A549 (cell line): ENCODE measurements at regions not wholly inside any gene's neighbourhood (a gene's known extent, or its start where the extent isn't known, plus 50 kb on each side); places are given as distances from the start of the nearest gene placed in this dataset.

Experiments used
- ATAC-seq, 2 experiments: fragments of 200-7000 bp in 1 of 2; fragments of >200 bp in 1 of 2; cut with Nextera tagmentation in 1 of 2; cut with Tn5 transposase in 1 of 2; 3 replicates each; pipeline versions ENCODE4 v1.8.0 to v1.9.1; 2018 to 2020; ENCODE audit warnings: mild to moderate bottlenecking in 1 of 2, moderate library complexity in 1 of 2
- CTCF ChIA-PET: fragments of 300-600 bp; sonication (Branson Sonifier 250); formaldehyde crosslinking; extraction: SDS; loops from one replicate; lab custom pipeline; 2021; ENCODE audit warnings: antibody characterized with exemption, inconsistent platforms; lab: Yijun Ruan, JAX
- POLR2A ChIA-PET: fragments of 350-600 bp; formaldehyde crosslinking; extraction: SDS; loops from one replicate; lab custom pipeline; 2021; ENCODE audit warnings: antibody characterized with exemption, inconsistent platforms; lab: Yijun Ruan, JAX
- DNase-seq, 2 experiments: peaks; one replicate each; pipeline versions ENCODE4 v3.0.0 to v3.0.0-alpha.2; 2011 to 2016; ENCODE audit warnings: low read depth in 1 of 2, low spot score in 1 of 2
- FAIRE-seq: peaks from 2 replicates; lab custom pipeline; 2011; peaks lifted over from hg19 to GRCh38; lab: Jason Lieb, UNC
- H3K27ac ChIP-seq, 2 experiments: fragments of >200 bp; sonication (Bioruptor Twin); formaldehyde crosslinking; 3 replicates each; pipeline ENCODE4 v1.5.1; 2016 to 2017
- H3K4me1 ChIP-seq: fragments of >200 bp; sonication (Bioruptor Twin); formaldehyde crosslinking; 3 replicates; pipeline ENCODE4 v1.6.1; 2016
- H3K4me2 ChIP-seq: fragments of >200 bp; sonication (Bioruptor Twin); formaldehyde crosslinking; 3 replicates; pipeline ENCODE4 v1.6.1; 2016
- H3K4me3 ChIP-seq: fragments of >200 bp; sonication (Bioruptor Twin); formaldehyde crosslinking; 3 replicates; pipeline ENCODE4 v1.5.1; 2016
- H3K9me3 ChIP-seq: fragments of >200 bp; sonication (Bioruptor Twin); formaldehyde crosslinking; 3 replicates; pipeline ENCODE4 v1.6.1; 2016
- CEBPB ChIP-seq, 2 experiments: fragments of >200 bp in 1 of 2; sonication (Bioruptor Twin) in 1 of 2; formaldehyde crosslinking in 1 of 2; IDR thresholded peaks; 2 replicates each; pipeline ENCODE4 v1.6.1; 2012 to 2016
- EHF ChIP-seq: fragments of 250-450 bp; sonication (Bioruptor Pico); IDR thresholded peaks from 2 replicates; pipeline ENCODE4 v1.5.0; 2020; ENCODE audit warnings: mild to moderate bottlenecking
- EP300 ChIP-seq, 2 experiments: fragments of >200 bp; sonication (Bioruptor Twin); formaldehyde crosslinking; IDR thresholded peaks; 2 replicates in 1 of 2; 3 replicates in 1 of 2; pipeline ENCODE4 v1.6.1; 2016 to 2017
- ESRRA ChIP-seq: fragments of 150-350 bp; IDR thresholded peaks from 2 replicates; pipeline ENCODE4 v1.6.1; 2014; ENCODE audit warnings: mild to moderate bottlenecking, low read length, borderline replicate concordance
- FOSL2 ChIP-seq, 2 experiments: fragments of 450-650 bp in 1 of 2; fragments of >200 bp in 1 of 2; sonication (Bioruptor Twin) in 1 of 2; formaldehyde crosslinking; IDR thresholded peaks; 2 replicates each; pipeline versions ENCODE4 v1.5.0 to v1.6.1; 2016 to 2020; ENCODE audit warnings: mild to moderate bottlenecking in 1 of 2, moderate library complexity in 1 of 2
- GATA3 ChIP-seq: IDR thresholded peaks from 2 replicates; pipeline ENCODE4 v1.6.1; 2012; ENCODE audit warnings: borderline replicate concordance
- HDAC2 ChIP-seq: fragments of 200-600 bp; sonication (generic); IDR thresholded peaks from 2 replicates; pipeline ENCODE4 v1.6.1; 2016
- HOXB13 ChIP-seq: fragments of 250-450 bp; sonication (Bioruptor Pico); IDR thresholded peaks from 2 replicates; pipeline ENCODE4 v1.5.0; 2020; ENCODE audit warnings: low read depth, mild to moderate bottlenecking, moderate library complexity
- HOXB5 ChIP-seq: fragments of 250-450 bp; sonication (Bioruptor Pico); IDR thresholded peaks from 2 replicates; pipeline ENCODE4 v1.5.0; 2020; ENCODE audit warnings: mild to moderate bottlenecking, moderate library complexity
- MAZ ChIP-seq: fragments of 150-350 bp; IDR thresholded peaks from 2 replicates; pipeline ENCODE4 v1.6.1; 2014; ENCODE audit warnings: antibody characterized with exemption, low read depth, low read length, borderline replicate concordance
- NFE2L2 ChIP-seq: fragments of 150-350 bp; conservative IDR thresholded peaks from 2 replicates; pipeline ENCODE4 v1.6.1; 2014; ENCODE audit warnings: low read length
- NPAS2 ChIP-seq: fragments of 250-450 bp; sonication (Bioruptor Pico); IDR thresholded peaks from 2 replicates; pipeline ENCODE4 v1.8.0; 2022; ENCODE audit warnings: mild to moderate bottlenecking, moderate library complexity, borderline replicate concordance
- RFX5 ChIP-seq: fragments of 450-650 bp; IDR thresholded peaks from 2 replicates; pipeline ENCODE4 v1.7.1; 2014; ENCODE audit warnings: antibody characterized with exemption, mild to moderate bottlenecking, moderate library complexity
- ZC3H11A ChIP-seq: fragments of 450-650 bp; IDR thresholded peaks from 2 replicates; pipeline ENCODE4 v1.6.1; 2014; ENCODE audit warnings: antibody characterized with exemption, mild to moderate bottlenecking
- ZFP36 ChIP-seq: fragments of 450-650 bp; IDR thresholded peaks from 2 replicates; pipeline ENCODE4 v1.6.1; 2014; ENCODE audit warnings: borderline replicate concordance; ENCODE audit not compliant: partially characterized antibody
- WGBS: methylation state at CpG from one replicate; pipeline ENCODE4 v1.1.6; 2017; ENCODE audit errors: missing lambda C conversion rate; 5-methylcytosine and 5-hydroxymethylcytosine counted together
- TF ChIP-seq, protein P1 (sequence below): fragments of 250-450 bp; sonication (Bioruptor Pico); IDR thresholded peaks from 2 replicates; pipeline ENCODE4 v1.5.0; 2021; ENCODE audit warnings: mild to moderate bottlenecking, moderate library complexity, borderline replicate concordance
- TF ChIP-seq, protein P2 (sequence below): fragments of 450-650 bp; IDR thresholded peaks from 2 replicates; pipeline ENCODE4 v1.6.1; 2014; ENCODE audit warnings: antibody characterized with exemption
- TF ChIP-seq, protein P3 (sequence below): fragments of >200 bp; sonication (Bioruptor Twin); formaldehyde crosslinking; IDR thresholded peaks from 3 replicates; pipeline ENCODE4 v1.6.1; 2016
- TF ChIP-seq, protein P4 (sequence below): fragments of >200 bp; sonication (Bioruptor Twin); formaldehyde crosslinking; IDR thresholded peaks from 3 replicates; pipeline ENCODE4 v1.5.1; 2016

DNA sequence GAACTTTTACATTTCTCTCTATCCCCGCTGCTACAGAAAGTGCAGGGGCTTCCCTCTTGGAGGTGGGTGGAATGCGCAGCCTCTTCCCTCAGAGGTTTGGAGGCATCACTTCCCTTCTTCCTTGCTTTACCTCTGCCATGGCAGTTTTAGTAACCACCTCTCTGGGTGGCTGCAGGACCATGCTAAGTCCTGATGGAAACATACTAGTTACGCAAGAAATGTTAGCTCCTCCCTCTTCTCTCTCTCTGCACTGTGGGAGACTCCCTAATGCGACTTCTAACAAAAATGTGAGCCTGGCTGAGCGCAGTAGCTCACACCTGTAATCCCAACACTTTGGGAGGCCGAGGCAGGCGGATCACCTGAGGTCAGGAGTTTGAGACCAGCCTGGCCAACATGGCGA lies 116.8 kb upstream of the RAB6C start:
- TF ChIP-seq CEBPB (IDR thresholded peaks at IDR 0.05), result peak in 1 of 2 experiments; percentile 49; a peak in 2 of 4 replicates
- TF ChIP-seq, protein P1, sequence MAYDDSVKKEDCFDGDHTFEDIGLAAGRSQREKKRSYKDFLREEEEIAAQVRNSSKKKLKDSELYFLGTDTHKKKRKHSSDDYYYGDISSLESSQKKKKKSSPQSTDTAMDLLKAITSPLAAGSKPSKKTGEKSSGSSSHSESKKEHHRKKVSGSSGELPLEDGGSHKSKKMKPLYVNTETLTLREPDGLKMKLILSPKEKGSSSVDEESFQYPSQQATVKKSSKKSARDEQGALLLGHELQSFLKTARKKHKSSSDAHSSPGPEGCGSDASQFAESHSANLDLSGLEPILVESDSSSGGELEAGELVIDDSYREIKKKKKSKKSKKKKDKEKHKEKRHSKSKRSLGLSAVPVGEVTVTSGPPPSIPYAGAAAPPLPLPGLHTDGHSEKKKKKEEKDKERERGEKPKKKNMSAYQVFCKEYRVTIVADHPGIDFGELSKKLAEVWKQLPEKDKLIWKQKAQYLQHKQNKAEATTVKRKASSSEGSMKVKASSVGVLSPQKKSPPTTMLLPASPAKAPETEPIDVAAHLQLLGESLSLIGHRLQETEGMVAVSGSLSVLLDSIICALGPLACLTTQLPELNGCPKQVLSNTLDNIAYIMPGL, result no peak
- FAIRE-seq (no peak), ATAC-seq (no peak), DNase-seq (no peak)
- ChIA-PET CTCF (no interaction called here), POLR2A (no interaction called here)
- H3K4me2 ChIP-seq, result no peak overlapping the region
- H3K4me3 ChIP-seq, result no peak overlapping the region
- no peak overlapping the region for H3K27ac ChIP-seq
- H3K9me3 ChIP-seq, result no peaks in the 10 kb centered on the region
- WGBS, result 54% methylated on average over 8 of the region's 8 CpGs
- no peaks in the 10 kb centered on the region for H3K4me1 ChIP-seq

DNA sequence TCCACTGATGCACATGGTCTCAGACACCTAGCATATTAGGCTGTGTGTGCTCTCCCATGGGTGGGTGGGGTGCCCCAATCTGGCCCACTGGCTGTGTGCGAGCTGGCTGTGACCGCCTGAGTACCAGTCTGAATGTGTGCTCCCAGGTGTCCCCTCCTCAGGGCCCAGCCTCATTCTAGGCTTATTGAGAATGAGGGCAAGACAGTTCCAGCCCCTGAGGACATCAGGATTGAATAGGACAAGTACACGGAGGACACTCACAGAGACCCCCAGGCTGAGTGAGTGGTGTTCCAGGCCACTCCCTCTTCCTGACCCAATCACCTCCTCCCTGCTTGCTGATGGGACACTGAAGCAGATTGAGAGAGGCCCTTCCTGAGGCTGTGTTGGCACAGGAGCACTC lies 116.1 kb upstream of the RAB6C start:
- 92% methylated on average over 2 of the region's 3 CpGs for WGBS
- ATAC-seq (no peak), DNase-seq (no peak), FAIRE-seq (no peak)
- Histone ChIP-seq H3K4me2 (no peak overlapping the region), H3K4me1 (no peaks in the 10 kb centered on the region), H3K27ac (no peak overlapping the region), H3K4me3 (no peak overlapping the region), H3K9me3 (no peaks in the 10 kb centered on the region)
- POLR2A ChIA-PET, result no interaction called here
- TF ChIP-seq, protein P2, sequence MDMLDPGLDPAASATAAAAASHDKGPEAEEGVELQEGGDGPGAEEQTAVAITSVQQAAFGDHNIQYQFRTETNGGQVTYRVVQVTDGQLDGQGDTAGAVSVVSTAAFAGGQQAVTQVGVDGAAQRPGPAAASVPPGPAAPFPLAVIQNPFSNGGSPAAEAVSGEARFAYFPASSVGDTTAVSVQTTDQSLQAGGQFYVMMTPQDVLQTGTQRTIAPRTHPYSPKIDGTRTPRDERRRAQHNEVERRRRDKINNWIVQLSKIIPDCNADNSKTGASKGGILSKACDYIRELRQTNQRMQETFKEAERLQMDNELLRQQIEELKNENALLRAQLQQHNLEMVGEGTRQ, result no peak
- TF ChIP-seq, protein P3, sequence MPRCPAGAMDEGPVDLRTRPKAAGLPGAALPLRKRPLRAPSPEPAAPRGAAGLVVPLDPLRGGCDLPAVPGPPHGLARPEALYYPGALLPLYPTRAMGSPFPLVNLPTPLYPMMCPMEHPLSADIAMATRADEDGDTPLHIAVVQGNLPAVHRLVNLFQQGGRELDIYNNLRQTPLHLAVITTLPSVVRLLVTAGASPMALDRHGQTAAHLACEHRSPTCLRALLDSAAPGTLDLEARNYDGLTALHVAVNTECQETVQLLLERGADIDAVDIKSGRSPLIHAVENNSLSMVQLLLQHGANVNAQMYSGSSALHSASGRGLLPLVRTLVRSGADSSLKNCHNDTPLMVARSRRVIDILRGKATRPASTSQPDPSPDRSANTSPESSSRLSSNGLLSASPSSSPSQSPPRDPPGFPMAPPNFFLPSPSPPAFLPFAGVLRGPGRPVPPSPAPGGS, result no peak
- CTCF ChIA-PET, result no interaction called here

DNA sequence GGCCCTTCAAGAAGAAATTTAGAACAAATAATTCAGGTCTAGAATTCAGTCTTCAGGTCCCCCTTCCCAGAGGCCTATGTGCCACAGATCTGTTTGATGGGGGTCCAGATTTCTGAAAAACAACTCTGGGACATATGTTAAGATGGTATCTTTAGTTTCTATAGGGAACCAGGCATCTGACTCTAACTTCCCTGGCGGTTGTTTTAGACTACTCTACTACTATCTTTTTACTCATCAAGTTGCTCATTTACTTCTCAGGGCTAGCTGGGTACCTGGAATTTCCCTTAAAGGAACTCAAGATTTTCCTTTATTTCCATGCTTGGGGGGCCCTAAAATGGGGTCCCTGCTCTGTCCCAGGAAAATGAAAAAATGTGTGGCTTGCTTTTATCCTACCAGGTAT lies 114.7 kb upstream of the RAB6C start:
- no peaks in the 10 kb centered on the region for H3K4me1 ChIP-seq
- H3K4me2 ChIP-seq, result no peak overlapping the region
- H3K27ac ChIP-seq, result no peak overlapping the region
- 67% methylated on average over 1 of the region's 1 CpG for WGBS
- no peak for FAIRE-seq
- no peaks in the 10 kb centered on the region for H3K9me3 ChIP-seq
- TF ChIP-seq ESRRA (no peak), ZFP36 (no peak), GATA3 (no peak), HOXB5 (CRISPR knock-in tag) (no peak), ZC3H11A (no peak), EHF (CRISPR knock-in tag) (no peak), HOXB13 (CRISPR knock-in tag) (no peak), FOSL2 (IDR thresholded peaks at IDR 0.05) (no peak), FOSL2 (CRISPR knock-in tag; IDR thresholded peaks at IDR 0.05) (no peak), RFX5 (no peak), HDAC2 (no peak), NFE2L2 (no peak), EP300 (IDR thresholded peaks at IDR 0.05) (no peak), MAZ (no peak), NPAS2 (no peak)
- TF ChIP-seq, protein P4, sequence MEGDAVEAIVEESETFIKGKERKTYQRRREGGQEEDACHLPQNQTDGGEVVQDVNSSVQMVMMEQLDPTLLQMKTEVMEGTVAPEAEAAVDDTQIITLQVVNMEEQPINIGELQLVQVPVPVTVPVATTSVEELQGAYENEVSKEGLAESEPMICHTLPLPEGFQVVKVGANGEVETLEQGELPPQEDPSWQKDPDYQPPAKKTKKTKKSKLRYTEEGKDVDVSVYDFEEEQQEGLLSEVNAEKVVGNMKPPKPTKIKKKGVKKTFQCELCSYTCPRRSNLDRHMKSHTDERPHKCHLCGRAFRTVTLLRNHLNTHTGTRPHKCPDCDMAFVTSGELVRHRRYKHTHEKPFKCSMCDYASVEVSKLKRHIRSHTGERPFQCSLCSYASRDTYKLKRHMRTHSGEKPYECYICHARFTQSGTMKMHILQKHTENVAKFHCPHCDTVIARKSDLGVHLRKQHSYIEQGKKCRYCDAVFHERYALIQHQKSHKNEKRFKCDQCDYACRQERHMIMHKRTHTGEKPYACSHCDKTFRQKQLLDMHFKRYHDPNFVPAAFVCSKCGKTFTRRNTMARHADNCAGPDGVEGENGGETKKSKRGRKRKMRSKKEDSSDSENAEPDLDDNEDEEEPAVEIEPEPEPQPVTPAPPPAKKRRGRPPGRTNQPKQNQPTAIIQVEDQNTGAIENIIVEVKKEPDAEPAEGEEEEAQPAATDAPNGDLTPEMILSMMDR, result no peak
- TF ChIP-seq, protein P2, result no peak
- ChIA-PET POLR2A (no interaction called here), CTCF (no interaction called here)
- ATAC-seq, result no peak
- H3K4me3 ChIP-seq, result no peak overlapping the region
- no peak for DNase-seq
